HG03439 (cell line): ENCODE measurements at regions not wholly inside any gene's neighbourhood (a gene's known extent, or its start where the extent isn't known, plus 50 kb on each side); places are given as distances from the start of the nearest gene placed in this dataset.

Source experiments
- ATAC-seq: cut with Tn5 transposase; IDR thresholded peaks from one replicate; pipeline ENCODE4 v1.9.1; 2021; ENCODE audit warnings: mild to moderate bottlenecking, moderate library complexity; ENCODE audit not compliant: unreplicated experiment

DNA sequence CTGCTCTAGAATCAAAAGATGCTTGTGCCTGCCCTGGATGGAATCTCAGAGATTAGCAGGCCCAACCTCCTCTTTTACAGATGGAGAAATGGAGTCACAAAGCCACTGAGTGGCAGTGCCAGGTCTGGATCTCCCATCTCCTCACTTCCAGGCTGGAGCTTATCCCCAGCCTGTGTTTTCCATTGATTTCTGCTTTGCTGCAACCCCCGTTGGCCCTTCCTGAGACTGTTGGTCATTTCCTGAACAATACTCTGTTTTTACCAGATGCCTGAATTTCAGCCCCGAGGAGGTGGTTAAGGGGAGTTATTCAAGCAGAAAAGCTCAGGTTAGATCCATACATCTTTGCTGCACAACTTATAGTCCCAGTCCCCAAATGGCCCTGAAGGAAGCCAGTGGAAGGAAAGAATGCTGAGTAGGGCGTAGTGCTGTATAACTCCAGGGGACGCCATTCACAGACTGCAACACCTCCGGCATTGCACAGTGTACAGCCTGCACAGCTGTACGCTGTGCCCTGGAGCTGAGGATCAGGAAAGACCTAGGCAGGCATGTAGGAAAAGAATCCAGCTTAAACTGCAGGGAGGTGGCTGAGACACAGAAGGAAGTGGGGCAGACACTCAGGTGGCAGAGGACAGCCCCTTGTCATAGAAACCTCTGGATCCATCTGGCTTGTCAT lies 77.5 kb downstream of the RPLP1 start:
- ATAC-seq, result no peak

GRCh38 chr15:69530991-69531664 lies 78.5 kb downstream of the RPLP1 start:
- ATAC-seq, result no peak

GRCh38 chr15:69531665-69532027 lies 79.0 kb downstream of the RPLP1 start:
- no peak for ATAC-seq

- ATAC-seq, result no peak
These were observed 79.4 kb downstream of the RPLP1 start for GRCh38 chr15:69532066-69532465.

- no peak for ATAC-seq
These were observed 80.2 kb downstream of the RPLP1 start for GRCh38 chr15:69532856-69533255.

GRCh38 chr15:69533522-69533921 lies 80.9 kb downstream of the RPLP1 start:
- no peak for ATAC-seq

- no peak for ATAC-seq
These were observed 82.6 kb downstream of the RPLP1 start for GRCh38 chr15:69535101-69535638.

DNA sequence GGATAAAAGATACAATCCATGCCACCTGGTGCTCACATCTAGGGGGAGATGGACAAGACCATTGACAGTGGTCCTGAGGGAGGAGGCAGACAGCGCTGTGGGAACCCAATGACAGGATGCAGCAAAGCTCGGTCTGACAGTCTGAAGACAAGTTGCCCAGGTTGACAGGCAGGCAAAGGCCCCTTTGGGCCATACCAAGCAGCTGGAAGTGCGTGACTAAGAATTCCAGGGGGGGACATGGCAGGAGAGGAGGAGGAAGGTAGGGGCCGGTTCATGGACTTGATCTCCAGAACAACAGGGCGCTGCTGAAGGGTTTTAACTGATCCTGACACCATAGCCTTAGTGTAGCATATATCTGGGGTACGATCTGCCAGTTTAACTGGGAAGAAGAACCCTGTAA lies 83.4 kb downstream of the RPLP1 start:
- ATAC-seq, result no peak

- ATAC-seq, result no peak
These were observed 84.3 kb downstream of the RPLP1 start for GRCh38 chr15:69536726-69537512.

- no peak for ATAC-seq
These were observed 85.3 kb downstream of the RPLP1 start for GRCh38 chr15:69537901-69538300.

- no peak for ATAC-seq
These were observed 85.8 kb downstream of the RPLP1 start for GRCh38 chr15:69538379-69538778.

DNA sequence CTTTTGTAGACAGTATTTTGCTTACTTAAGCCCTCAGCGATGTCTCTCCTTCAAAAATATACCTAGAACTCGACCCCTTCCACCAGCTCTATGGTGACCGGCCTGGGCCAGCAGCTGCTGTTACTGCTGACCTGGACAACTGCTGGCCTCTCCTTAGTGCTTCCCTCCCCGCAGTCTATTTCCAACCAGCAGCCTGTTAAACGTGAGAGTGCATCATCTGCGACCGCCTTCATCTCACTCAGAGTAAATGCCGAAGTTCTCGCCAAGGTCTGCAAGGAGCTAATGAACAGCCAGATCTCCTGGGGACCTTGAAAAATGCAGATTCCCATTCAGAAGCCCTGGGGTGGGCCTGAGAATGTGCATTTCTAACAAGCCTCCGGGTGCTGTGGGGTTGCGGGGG lies 86.7 kb downstream of the RPLP1 start:
- no peak for ATAC-seq

DNA sequence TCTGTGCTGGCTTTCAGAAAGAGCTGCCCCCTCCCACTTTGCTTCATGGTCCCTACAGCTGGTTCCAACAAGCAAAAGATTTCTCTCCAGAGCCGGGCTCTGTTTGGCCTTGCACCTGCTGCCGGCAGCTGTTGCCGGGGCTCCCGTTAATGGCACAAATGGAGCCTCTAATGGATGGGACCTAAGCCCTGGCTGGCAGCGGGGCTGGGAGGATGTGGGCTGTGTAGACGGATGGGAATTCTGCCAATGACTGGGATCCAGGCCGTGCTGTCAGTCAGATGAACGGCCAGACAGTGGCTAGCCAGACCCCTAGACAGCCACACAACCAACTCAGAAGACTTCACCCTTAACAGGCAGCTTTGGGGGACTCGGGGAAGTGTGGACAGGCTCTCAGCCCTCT lies 88.0 kb downstream of the RPLP1 start:
- no peak for ATAC-seq

GRCh38 chr15:69542028-69542427 lies 89.4 kb downstream of the RPLP1 start:
- no peak for ATAC-seq

DNA sequence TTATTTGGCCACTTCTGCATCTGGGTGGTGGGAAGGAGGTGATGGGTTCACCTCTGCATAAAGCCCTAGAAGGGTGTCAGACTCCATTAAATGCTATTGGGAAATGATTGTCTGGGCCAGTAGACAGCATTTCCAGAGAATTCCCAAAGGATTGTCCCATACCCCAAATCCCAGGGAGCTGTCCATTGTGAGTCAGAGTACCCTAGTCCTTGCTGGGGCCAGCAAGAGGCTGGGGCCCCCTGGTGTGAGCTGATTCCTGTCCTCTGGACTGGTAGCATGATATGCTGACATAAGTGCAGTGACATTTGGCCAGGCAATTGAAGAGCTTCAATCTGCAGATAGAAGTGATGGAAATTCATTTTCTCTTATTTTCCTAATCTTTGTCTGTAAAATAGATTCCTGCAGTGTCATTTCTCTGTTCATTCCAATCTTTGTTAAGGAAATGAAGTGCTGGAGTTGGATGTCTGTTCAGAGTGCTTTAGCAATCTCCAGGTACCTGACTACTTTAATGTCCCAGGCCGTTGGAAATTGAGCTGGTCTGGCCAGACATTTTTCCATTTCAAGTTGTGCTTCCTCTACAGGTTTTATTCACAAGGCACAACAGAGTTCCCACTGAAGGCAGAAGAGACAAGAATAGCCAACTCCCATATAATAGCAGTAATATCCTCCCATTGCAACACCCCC lies 91.2 kb downstream of the RPLP1 start:
- ATAC-seq, result no peak

- no peak for ATAC-seq
These were observed 91.9 kb downstream of the RPLP1 start for GRCh38 chr15:69544365-69545113.

DNA sequence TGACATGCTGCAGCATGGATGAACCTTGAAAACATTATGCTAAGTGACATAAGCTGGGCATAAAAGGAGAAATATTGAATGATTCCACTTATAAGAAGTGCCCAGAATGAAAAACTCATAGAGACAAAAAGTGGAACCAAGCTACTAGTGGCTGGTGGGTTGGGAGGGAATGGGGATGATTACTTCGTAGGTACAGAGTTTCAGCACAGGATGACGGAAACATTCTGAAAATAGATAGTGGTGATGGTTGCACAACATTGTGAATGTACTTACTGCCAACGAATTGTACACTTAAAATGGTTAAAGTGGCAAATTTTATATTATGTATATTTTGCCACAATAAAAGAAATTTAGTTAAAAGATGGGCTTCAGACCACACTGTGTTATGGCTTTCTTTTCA lies 93.6 kb downstream of the RPLP1 start:
- no peak for ATAC-seq

- no peak for ATAC-seq
These were observed 96.0 kb downstream of the RPLP1 start for GRCh38 chr15:69548395-69549180.

- ATAC-seq, result no peak
These were observed 98.9 kb downstream of the RPLP1 start for GRCh38 chr15:69551391-69552056.
